SK-N-SH (cell line): ENCODE measurements at regions not wholly inside any gene's neighbourhood (a gene's known extent, or its start where the extent isn't known, plus 50 kb on each side); places are given as distances from the start of the nearest gene placed in this dataset.

Experiments
- CTCF ChIA-PET: fragments of 300-600, 350-600 bp; formaldehyde crosslinking; extraction: SDS; loops from one replicate; lab custom pipeline; 2021; lab: Yijun Ruan, JAX
- POLR2A ChIA-PET: fragments of 350-600 bp; sonication (Branson Sonifier 250); formaldehyde crosslinking; extraction: SDS; loops from one replicate; lab custom pipeline; 2020; ENCODE audit warnings: antibody characterized with exemption, inconsistent platforms; lab: Yijun Ruan, JAX
- DNase-seq: peaks from one replicate; pipeline ENCODE4 v3.0.0; 2012
- H2AFZ ChIP-seq: fragments of 200-600 bp; sonication (generic); 2 replicates; pipeline ENCODE4 v1.8.1; 2016; ENCODE audit warnings: antibody characterized with exemption, mild to moderate bottlenecking, low read depth
- H3F3A ChIP-seq: fragments of 200-600 bp; sonication (generic); replicated peaks from 2 replicates; pipeline ENCODE3; 2016; ENCODE audit warnings: antibody characterized with exemption, mild to moderate bottlenecking; ENCODE audit not compliant: insufficient read depth
- H3K27ac ChIP-seq, 2 experiments: fragments of 200-500 bp in 1 of 2; fragments of 200-600 bp in 1 of 2; sonication (Bioruptor generic) in 1 of 2; sonication (generic), shearing (Covaris generic) in 1 of 2; 2 replicates each; pipeline versions ENCODE4 v1.5.1 to v1.6.1; 2014 to 2016; ENCODE audit warnings: low read depth in 2 of 2, inconsistent platforms in 1 of 2, low read length in 1 of 2, mild to moderate bottlenecking in 1 of 2, mixed read lengths in 1 of 2
- H3K27me3 ChIP-seq: fragments of 200-600 bp; sonication (generic), shearing (Covaris generic); 2 replicates; pipeline ENCODE4 v1.6.1; 2016; ENCODE audit warnings: mixed run types; ENCODE audit not compliant: insufficient read depth
- H3K36me3 ChIP-seq, 2 experiments: fragments of 200-500 bp in 1 of 2; fragments of 200-600 bp in 1 of 2; sonication (Bioruptor generic) in 1 of 2; sonication (generic) in 1 of 2; replicated peaks in 1 of 2; 2 replicates each; pipeline versions ENCODE3 to v1.5.1; 2014 to 2016; ENCODE audit warnings: low read length in 1 of 2, mild to moderate bottlenecking in 1 of 2; ENCODE audit not compliant: insufficient read depth in 2 of 2, control insufficient read depth in 1 of 2
- H3K4me1 ChIP-seq, 2 experiments: fragments of 200-500 bp in 1 of 2; fragments of 200-600 bp in 1 of 2; sonication (Bioruptor generic) in 1 of 2; sonication (generic), shearing (Covaris generic) in 1 of 2; 2 replicates each; pipeline versions ENCODE4 v1.5.1 to v1.6.1; 2014 to 2016; ENCODE audit warnings: low read depth in 1 of 2, low read length in 1 of 2, mixed run types in 1 of 2; ENCODE audit not compliant: insufficient read depth in 2 of 2, control insufficient read depth in 1 of 2
- H3K4me2 ChIP-seq: fragments of 200-600 bp; sonication (generic), shearing (Covaris generic); 2 replicates; pipeline ENCODE4 v1.6.1; 2017; ENCODE audit warnings: mixed run types
- H3K4me3 ChIP-seq, 2 experiments: fragments of 200-500 bp in 1 of 2; fragments of 200-600 bp in 1 of 2; sonication (Bioruptor generic) in 1 of 2; sonication (generic), shearing (Covaris generic) in 1 of 2; 2 replicates each; pipeline versions ENCODE4 v1.5.1 to v1.8.1; 2014 to 2016; ENCODE audit warnings: low read depth in 2 of 2, inconsistent platforms in 1 of 2, low read length in 1 of 2, mild to moderate bottlenecking in 1 of 2, mixed read lengths in 1 of 2, moderate library complexity in 1 of 2
- H3K79me2 ChIP-seq: fragments of 200-600 bp; sonication (generic); 2 replicates; pipeline ENCODE4 v1.8.1; 2017; ENCODE audit warnings: mild to moderate bottlenecking; ENCODE audit not compliant: insufficient read depth
- H3K9ac ChIP-seq: fragments of 200-600 bp; sonication (generic); 2 replicates; pipeline ENCODE4 v1.6.1; 2017; ENCODE audit warnings: mixed run types
- H3K9me2 ChIP-seq: fragments of 200-600 bp; sonication (generic); 2 replicates; pipeline ENCODE4 v1.6.1; 2017; ENCODE audit warnings: mixed run types
- H3K9me3 ChIP-seq: fragments of 200-600 bp; sonication (generic); 2 replicates; pipeline ENCODE4 v1.6.1; 2017; ENCODE audit warnings: mixed run types, mild to moderate bottlenecking, moderate library complexity
- H4K20me1 ChIP-seq: fragments of 200-600 bp; sonication (generic); 2 replicates; pipeline ENCODE4 v1.6.1; 2017; ENCODE audit warnings: mild to moderate bottlenecking, mixed run types; ENCODE audit not compliant: insufficient read depth
- FOXM1 ChIP-seq: IDR thresholded peaks from 2 replicates; pipeline ENCODE4 v1.4.0; 2012; ENCODE audit warnings: low read depth, mild to moderate bottlenecking
- GATA2 ChIP-seq: sonication (generic); formaldehyde crosslinking; IDR thresholded peaks from 2 replicates; pipeline ENCODE4 v1.5.0; 2020; ENCODE audit warnings: mild to moderate bottlenecking, missing genetic modification reagents
- IRF3 ChIP-seq: fragments of 150-350 bp; IDR thresholded peaks from 2 replicates; pipeline ENCODE4 v1.6.1; 2016; ENCODE audit warnings: mild to moderate bottlenecking, low read depth, low read length
- MEF2A ChIP-seq: IDR thresholded peaks from 2 replicates; pipeline ENCODE4 v1.4.0; 2012; ENCODE audit warnings: low read depth, borderline replicate concordance
- MXI1 ChIP-seq: IDR thresholded peaks from 2 replicates; pipeline ENCODE4 v1.6.1; 2012; ENCODE audit warnings: mild to moderate bottlenecking, low read depth, low read length, improper control_type of control experiment
- POLR2AphosphoS5 ChIP-seq: IDR thresholded peaks from 2 replicates; pipeline ENCODE4 v1.6.1; 2012; ENCODE audit warnings: low read depth, low read length
- RAD21 ChIP-seq: IDR thresholded peaks from 2 replicates; pipeline ENCODE4 v1.6.1; 2012; ENCODE audit warnings: mild to moderate bottlenecking, low read length
- RFX5 ChIP-seq: IDR thresholded peaks from 2 replicates; pipeline ENCODE4 v1.6.1; 2012; ENCODE audit warnings: mild to moderate bottlenecking, improper control_type of control experiment, low read length
- SIN3A ChIP-seq: IDR thresholded peaks from 2 replicates; pipeline ENCODE4 v1.6.1; 2012; ENCODE audit warnings: low read depth, mild to moderate bottlenecking, low read length, moderate library complexity, borderline replicate concordance
- SMC3 ChIP-seq: IDR thresholded peaks from 2 replicates; pipeline ENCODE4 v1.6.1; 2012; ENCODE audit warnings: low read depth, low read length, improper control_type of control experiment
- TCF12 ChIP-seq: IDR thresholded peaks from 2 replicates; pipeline ENCODE4 v1.4.0; 2012
- USF1 ChIP-seq: IDR thresholded peaks from 2 replicates; pipeline ENCODE4 v1.4.0; 2012; ENCODE audit warnings: low read depth, borderline replicate concordance
- ZBTB33 ChIP-seq: IDR thresholded peaks from 2 replicates; pipeline ENCODE4 v1.4.0; 2012; ENCODE audit warnings: low read depth, borderline replicate concordance
- WGBS: methylation state at CpG from one replicate; pipeline ENCODE4 v1.1.6; 2017; ENCODE audit warnings: low lambda C conversion rate; 5-methylcytosine and 5-hydroxymethylcytosine counted together
- TF ChIP-seq, protein P1 (sequence below): IDR thresholded peaks from 2 replicates; pipeline ENCODE4 v1.6.1; 2012; ENCODE audit warnings: mild to moderate bottlenecking, low read depth, low read length, moderate library complexity

- no peak for TF ChIP-seq POLR2AphosphoS5
- no peak for TF ChIP-seq IRF3
- no peak for TF ChIP-seq GATA2 (CRISPR knock-in tag)
Measured at GRCh38 chr6:121855521-121855920, 420.1 kb downstream of the GJA1 start (continued).

GRCh38 chr6:121856296-121856695 is 420.9 kb downstream of the GJA1 start:
- no peaks in the 10 kb centered on the region for H3K79me2 ChIP-seq
- H3K27me3 ChIP-seq: no peaks in the 10 kb centered on the region
- H4K20me1 ChIP-seq: no peaks in the 10 kb centered on the region
- no peak overlapping the region for H3K4me2 ChIP-seq
- no peak for DNase-seq
- H3K4me1 ChIP-seq: peaks cover 0 to 10% of the 10 kb centered on the region in 2 experiments; a peak in 3 of 4 replicates
- H3K9ac ChIP-seq: no peak overlapping the region
- no peak overlapping the region for H3K4me3 ChIP-seq
- CTCF ChIA-PET: no interaction called here
- POLR2A ChIA-PET: no interaction called here
- peaks cover 3% of the 10 kb centered on the region; the same call in 1 of the 2 replicates for H3K9me3 ChIP-seq
- WGBS: 83% methylated on average over 2 of the region's 2 CpGs
- peak overlapping the region in 1 of 2 experiments; percentile 41; a peak in 3 of 4 replicates for H3K27ac ChIP-seq
- no peaks in the 10 kb centered on the region for H3K9me2 ChIP-seq
- H3F3A ChIP-seq: peaks cover 12% of the 10 kb centered on the region
- TF ChIP-seq TCF12: no peak
- TF ChIP-seq IRF3: no peak
- TF ChIP-seq, protein P1, sequence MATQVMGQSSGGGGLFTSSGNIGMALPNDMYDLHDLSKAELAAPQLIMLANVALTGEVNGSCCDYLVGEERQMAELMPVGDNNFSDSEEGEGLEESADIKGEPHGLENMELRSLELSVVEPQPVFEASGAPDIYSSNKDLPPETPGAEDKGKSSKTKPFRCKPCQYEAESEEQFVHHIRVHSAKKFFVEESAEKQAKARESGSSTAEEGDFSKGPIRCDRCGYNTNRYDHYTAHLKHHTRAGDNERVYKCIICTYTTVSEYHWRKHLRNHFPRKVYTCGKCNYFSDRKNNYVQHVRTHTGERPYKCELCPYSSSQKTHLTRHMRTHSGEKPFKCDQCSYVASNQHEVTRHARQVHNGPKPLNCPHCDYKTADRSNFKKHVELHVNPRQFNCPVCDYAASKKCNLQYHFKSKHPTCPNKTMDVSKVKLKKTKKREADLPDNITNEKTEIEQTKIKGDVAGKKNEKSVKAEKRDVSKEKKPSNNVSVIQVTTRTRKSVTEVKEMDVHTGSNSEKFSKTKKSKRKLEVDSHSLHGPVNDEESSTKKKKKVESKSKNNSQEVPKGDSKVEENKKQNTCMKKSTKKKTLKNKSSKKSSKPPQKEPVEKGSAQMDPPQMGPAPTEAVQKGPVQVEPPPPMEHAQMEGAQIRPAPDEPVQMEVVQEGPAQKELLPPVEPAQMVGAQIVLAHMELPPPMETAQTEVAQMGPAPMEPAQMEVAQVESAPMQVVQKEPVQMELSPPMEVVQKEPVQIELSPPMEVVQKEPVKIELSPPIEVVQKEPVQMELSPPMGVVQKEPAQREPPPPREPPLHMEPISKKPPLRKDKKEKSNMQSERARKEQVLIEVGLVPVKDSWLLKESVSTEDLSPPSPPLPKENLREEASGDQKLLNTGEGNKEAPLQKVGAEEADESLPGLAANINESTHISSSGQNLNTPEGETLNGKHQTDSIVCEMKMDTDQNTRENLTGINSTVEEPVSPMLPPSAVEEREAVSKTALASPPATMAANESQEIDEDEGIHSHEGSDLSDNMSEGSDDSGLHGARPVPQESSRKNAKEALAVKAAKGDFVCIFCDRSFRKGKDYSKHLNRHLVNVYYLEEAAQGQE: no peak
- no peak for TF ChIP-seq SIN3A
- no peak for TF ChIP-seq ZBTB33
- TF ChIP-seq RFX5: no peak
- no peak for TF ChIP-seq MXI1
- TF ChIP-seq MEF2A: no peak
- no peak for TF ChIP-seq FOXM1
- no peak for TF ChIP-seq RAD21
- TF ChIP-seq SMC3: no peak
- no peak for TF ChIP-seq USF1
- TF ChIP-seq, all 33 proteins: peak for 0
- H2AFZ ChIP-seq: peak overlapping the region; percentile 59; the same call in 1 of the 2 replicates
- H3K36me3 ChIP-seq: no peaks in the 10 kb centered on the region
